IPS-18c (cell line): ENCODE measurements at regions not wholly inside any gene's neighbourhood (a gene's known extent, or its start where the extent isn't known, plus 50 kb on each side); places are given as distances from the start of the nearest gene placed in this dataset.

ENCODE experiments used
- H3K4me3 ChIP-seq: 2 replicates; pipeline ENCODE4 v1.7.0; 2013; ENCODE audit warnings: low read depth, mild to moderate bottlenecking, low read length, moderate library complexity; ENCODE audit not compliant: insufficient read depth
- H3K9me3 ChIP-seq: one replicate; pipeline ENCODE4 v1.6.1; 2013; ENCODE audit warnings: mild to moderate bottlenecking, low read length, moderate library complexity; ENCODE audit not compliant: control insufficient read depth, insufficient read depth

DNA sequence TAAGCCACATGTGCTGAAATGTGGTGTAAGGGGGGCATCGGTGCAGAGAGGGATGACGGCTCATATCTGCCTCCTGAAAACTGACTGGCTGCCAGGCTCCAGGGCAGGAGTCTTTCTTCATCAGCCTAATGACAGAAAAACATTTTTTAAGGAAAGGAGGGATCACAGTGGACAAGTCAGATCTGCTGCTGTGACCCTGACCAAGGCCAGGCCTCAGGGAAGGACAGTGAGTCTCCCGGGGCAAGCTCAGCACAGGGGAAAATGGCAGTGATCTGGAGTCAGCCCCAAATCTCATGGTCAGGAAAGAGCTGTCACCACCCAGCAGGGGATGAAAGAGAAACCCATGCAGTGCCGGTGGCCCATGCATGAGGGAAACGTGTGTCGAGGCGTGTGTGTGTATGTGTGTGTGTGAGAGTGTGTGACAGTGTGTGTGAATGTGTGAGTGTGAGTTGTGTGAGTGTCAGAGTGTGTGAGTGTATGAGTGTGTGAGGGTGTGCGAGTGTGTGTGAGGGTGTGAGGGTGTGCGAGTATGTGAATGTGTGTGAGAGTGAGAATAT is 134.5 kb downstream of the INHBB start:
- H3K4me3 ChIP-seq = no peak overlapping the region
- H3K9me3 ChIP-seq = no peaks in the 10 kb centered on the region

DNA sequence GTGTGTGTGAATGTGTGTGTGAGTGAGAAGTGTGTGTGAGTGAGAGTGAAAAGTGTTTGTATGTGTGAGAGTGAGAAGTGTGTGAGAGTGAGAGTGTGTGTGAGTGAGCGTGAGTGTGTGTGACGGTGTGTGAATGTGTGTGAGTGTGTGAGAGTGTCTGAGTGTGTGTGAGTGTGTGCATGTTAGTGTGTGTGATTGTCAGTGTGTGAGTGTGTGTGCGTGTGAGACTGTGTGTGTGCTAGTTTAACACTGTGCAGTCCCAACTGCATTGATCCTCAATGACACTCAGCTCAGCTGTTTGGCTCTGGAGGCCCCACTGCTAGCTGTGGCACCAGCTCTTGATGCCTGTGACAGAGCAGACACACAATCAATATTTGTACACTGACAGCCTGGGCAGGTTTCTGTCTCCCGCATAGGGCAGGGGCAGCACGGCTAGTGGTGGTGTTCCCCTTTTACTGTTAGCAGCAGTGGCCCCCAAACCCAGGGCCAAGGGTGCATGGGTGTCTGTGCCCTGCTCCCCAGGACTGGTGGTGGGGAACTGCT is 135.0 kb downstream of the INHBB start:
- Histone ChIP-seq H3K9me3 (no peaks in the 10 kb centered on the region), H3K4me3 (no peak overlapping the region)

DNA sequence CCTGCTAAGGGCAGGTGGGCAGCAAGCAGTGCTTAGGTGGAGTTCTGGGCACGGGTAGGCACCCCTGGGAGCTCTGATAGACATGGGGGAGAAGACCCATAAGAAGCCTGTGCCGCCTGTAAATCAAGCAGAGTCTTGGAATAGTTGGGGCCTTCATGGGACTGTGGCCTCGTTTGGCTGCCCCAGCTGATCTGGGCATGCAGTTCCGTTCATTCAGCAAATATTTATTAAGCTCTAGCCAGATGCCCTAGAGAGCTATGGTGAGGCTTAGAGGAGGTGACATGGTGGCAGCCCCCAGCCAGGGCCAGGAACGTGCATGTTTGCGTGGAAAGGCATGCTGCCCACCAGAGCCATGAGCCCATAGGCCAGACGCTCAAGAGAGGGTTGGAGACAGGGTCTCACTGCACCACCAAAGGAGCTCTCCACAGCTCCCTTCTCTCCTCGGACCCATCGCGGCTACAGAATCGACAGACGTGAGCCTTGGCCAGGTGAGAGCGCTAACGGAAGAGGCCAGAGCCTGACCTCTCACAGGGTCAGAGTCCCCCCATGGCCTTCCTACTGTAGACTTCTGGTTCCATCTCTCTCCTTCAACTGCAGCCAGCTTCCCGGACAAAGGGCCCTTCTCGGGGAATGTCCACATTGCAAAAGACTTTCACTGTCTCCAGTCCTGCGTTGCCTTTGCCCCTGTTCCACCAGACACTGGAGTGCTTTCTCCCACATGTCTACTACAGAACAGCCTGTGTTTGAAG is 135.7 kb downstream of the INHBB start:
- no peaks in the 10 kb centered on the region for H3K9me3 ChIP-seq
- H3K4me3 ChIP-seq = no peak overlapping the region

DNA sequence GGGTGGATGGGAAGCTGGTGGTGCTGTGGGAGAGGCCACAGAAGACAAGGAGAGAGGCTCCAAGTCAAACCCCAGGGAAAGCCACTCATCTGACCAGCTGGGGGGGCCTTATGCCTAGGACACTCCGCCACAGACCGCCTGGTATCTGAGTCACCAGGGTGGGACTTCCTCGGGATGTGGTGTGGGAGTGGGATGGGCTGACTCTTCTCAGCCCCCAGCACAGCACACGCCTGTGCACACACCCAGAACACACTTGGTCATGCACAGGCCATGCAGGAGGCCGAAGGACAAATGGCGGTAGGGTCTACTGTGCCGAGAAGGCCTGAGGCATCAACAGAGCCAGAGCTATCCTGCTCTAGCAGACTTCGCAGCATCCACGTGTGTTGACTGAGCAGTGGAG is 136.4 kb downstream of the INHBB start:
- no peaks in the 10 kb centered on the region for H3K9me3 ChIP-seq

DNA sequence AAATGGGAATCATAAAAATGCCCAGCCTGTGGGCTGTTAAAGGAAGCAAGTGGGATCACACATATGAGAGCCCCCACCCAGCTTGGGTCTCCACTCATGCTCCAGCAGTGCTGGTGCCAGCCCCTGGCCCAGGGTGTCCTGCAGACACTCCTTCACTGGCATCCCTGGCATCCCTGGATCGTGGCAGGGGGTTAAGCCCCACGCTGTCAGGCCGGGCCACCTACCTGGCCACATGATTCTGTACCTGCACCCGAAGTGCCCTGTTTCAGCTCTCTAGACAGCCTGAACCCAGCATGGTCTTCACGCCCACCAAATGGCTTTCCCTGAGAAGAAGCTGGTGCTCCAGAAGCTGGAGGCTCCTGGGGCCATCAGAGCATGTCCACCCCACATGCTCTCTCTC is 137.4 kb downstream of the INHBB start:
- Histone ChIP-seq H3K4me3 (no peak overlapping the region), H3K9me3 (no peaks in the 10 kb centered on the region)

More for the DNA sequence above, 136.4 kb downstream of the INHBB start:
- no peak overlapping the region for H3K4me3 ChIP-seq

DNA sequence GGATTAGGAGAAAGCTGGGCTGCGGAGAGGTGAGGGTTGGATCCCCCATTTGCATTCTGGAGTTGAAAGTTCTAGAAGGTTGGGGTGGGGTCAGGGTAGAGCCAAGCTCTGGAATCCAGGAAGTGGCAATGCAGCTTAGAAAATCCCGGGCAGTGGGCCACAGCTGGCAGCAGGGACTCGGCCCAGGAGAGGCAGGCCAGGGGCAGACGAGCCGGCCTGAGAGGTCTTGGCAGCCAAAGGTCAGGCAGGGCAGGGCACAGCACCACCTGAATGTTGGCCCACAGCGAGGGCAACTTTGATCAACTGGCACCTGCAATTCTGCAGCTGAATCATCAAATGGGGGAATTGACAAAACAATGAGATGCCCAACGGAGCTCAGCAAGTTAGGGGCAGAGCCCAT is 139.2 kb downstream of the INHBB start:
- H3K4me3 ChIP-seq = no peak overlapping the region
- H3K9me3 ChIP-seq = no peaks in the 10 kb centered on the region

DNA sequence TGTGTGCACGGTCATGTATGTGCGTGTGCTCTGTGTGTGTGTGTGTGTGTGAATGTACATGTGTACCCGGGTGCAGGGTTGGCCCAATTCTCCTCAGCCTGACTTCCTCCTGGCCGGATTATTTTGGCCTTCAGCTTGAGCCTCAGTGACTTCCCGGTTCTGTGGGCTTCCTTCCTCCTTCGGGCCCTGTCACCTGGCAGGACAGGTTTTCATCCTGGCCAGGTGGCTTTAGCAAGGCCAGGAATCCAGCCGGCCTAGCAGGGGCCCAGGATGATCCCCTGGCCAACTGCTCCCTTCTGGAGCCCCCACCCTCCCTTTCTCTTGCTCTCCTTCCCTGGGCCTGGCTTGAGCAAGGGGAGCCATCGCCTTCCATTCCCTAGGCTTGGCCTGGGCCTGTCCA is 140.5 kb downstream of the INHBB start:
- no peaks in the 10 kb centered on the region for H3K9me3 ChIP-seq
- no peak overlapping the region for H3K4me3 ChIP-seq

DNA sequence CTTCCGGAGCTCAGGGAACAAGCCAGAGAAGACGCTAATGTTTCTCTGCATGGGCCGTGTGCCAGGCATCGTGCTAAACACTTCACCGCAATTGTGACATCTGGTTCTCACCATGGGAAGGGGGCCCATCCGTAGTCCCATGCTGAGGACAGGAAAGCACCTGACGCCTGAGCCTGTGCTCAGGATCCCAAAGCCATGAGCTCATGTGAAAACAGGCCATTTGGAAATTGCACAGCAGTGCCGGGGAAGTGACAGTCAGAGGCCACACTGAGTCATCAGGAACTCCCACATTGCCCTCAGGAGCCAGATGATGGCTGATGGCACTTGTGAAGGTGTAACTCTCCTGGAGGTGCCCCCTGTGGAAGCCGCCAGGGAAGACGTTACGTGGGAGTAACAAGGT is 141.0 kb downstream of the INHBB start:
- Histone ChIP-seq H3K9me3 (no peaks in the 10 kb centered on the region), H3K4me3 (no peak overlapping the region)

DNA sequence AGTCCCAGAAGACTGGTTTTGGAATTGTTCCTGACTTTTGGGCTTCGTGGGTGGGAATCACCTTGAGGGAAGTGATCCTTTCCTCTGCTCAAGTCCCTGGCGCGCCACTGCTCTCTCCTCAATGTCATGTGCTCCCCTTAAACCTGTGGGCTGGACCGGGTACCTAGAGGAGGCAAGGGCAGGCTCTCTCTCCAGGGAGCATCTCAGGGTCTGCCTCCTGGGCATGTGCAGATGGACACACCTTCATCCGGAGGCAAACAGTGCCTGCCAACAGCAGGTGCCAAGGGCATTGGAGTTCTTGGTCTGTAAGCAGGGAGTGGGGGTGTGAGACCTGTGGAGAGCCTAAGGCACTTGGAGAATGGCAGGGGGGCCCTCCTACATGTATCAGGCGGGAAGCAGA is 142.6 kb downstream of the INHBB start:
- H3K4me3 ChIP-seq = no peak overlapping the region
- no peaks in the 10 kb centered on the region for H3K9me3 ChIP-seq

DNA sequence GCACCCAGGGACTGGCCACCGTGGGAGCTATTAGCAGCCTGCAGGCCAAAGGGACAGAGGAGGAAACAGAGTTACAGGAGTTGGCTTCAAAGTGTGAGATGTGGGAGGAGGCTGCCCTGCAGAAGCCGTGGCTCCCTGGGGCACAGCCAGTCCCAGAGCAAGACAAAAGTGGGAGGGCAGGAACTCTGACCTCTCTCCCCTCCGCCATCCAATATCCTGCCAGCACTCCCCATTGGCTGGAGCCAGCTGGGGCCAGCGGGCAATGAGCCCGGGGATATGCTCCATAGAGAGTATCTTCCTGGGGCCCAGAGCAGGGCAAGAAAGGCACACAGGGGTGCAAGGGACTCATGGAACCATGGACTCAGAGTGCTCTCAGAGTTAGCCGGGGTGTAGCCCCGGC is 143.1 kb downstream of the INHBB start:
- H3K9me3 ChIP-seq = no peaks in the 10 kb centered on the region
- H3K4me3 ChIP-seq = no peak overlapping the region

DNA sequence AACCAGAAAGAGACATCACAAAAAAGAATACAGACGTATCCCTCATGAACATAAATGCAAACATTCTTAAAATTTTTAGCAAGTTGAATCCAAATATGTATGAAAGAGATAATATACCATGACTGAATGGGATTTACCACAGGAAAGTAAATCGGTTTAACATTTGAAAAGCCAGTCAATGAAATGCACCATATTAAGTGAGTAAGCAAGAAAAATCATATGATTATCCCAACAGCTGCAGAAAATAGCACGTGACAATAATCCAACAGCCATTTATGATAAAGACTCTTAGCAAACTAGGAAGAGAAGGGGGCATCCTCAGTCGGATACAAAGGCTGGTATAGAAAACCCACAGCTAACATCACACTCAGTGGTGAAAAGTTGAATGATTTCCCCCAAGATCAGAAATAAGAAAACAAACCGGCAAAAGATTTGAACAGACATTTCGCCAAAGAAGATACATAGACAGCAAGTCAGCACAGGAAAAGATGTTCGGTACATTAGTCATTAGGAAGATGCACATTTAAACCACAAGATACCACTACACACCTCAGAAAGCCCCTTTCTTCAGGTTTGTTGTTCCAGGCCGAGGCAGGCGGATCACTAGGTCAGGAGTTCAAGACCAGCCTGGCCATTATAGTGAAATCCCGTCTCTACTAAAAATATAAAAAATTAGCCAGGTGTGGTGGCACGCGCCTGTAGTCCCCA is 144.3 kb downstream of the INHBB start:
- H3K9me3 ChIP-seq = no peaks in the 10 kb centered on the region

DNA sequence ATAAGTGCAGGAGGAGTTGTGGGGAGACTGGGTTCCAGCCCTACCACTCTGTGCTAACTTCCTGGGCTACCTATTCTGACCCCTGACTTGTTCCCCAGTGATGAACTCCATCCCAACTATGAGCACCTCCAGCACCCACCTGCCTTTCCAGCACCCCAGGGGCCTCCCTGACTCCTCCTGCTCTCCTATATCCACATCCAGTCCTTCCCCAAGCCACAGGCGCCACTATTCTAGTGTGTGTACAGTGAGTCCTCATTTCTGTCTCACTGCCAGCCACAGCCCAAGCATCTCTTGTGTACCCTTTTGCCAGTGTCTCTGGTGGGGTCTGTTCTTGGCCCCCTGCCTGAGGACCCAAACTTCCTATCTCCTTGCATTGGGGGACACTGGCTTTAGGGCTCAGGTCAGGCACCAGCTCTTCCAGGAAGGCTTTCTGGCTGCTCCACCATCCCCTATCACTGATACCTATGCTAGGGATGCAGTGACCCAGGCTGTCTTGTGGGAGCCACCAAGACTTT is 145.2 kb downstream of the INHBB start:
- Histone ChIP-seq H3K4me3 (no peak overlapping the region), H3K9me3 (no peaks in the 10 kb centered on the region)

More for the DNA sequence above, 144.3 kb downstream of the INHBB start:
- no peak overlapping the region for H3K4me3 ChIP-seq

DNA sequence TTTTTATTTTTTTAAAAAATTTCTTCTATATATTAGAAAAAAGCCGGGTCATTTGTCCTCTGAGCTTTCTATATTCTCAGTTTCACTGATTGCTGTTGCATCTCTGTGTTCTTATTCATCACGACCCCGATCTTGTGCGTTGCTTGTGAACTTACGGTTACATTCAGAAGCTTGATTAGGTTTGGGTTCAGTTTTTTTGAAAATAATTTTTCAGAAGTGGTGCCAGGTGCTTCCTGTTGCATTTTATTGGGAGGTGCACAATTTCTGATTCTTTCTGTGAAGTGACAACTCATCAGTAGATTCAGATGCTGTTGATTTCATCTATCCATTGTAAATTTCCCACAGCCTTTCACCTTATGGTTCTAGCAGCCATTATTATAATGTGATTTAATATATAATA is 147.3 kb downstream of the INHBB start:
- no peaks in the 10 kb centered on the region for H3K9me3 ChIP-seq
- H3K4me3 ChIP-seq = no peak overlapping the region

DNA sequence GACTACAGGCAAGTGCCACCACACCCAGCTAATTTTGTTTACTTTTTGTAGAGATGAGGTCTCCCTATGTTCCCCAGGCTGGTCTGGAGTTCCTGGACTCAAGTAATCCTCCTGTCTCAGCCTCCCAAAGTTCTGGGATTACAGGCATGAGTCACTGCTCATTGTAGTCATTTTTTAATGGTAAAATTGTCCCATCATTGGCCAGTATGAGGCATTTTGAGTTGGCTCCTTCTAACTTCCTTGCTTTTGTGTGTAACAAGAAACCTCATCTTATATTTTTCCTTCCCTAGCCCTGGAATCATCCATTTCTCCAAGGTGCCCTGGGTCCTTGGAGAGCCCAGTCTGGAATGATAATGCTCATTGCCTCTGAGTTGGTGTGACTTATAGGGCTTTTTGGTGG is 148.5 kb downstream of the INHBB start:
- H3K4me3 ChIP-seq = no peak overlapping the region
- no peaks in the 10 kb centered on the region for H3K9me3 ChIP-seq

DNA sequence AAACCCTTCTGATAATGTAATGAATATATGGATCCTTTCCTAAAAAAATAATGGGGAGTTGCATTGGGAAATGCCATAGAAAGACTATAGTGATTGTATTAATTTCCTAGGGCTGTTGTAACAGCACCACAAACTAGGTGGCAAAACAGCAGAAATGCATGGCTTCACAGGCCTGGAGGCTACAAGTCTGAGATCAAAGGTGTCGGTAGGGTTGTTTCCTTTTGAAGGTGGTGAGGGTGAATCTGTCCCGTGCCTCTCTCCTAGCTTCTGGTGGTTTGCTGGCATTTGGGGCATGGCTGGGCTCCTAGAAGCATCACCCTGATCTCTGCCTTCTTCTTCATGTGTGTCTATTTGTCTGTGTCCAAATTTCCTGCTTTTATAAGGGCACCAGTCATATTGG is 149.7 kb downstream of the INHBB start:
- no peaks in the 10 kb centered on the region for H3K9me3 ChIP-seq
- H3K4me3 ChIP-seq = no peak overlapping the region

DNA sequence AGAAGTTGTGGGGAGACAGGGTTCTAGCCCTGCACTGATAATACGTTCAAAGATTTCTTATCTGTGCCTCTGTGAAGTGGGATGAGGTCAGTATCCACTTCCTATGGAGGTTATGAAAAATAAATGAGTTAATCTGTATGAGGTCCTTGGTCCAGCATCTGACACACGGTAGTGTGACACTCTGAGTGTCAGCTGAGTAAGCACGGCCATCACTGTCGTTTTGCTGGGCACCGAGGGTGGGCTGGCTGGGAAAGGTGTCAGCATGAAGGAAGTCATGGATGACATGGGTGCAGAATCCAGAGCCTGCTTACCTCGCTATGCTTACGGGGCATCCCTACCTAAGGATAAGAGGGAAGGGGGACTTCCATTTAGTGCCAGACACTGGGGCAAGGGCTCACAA is 150.3 kb downstream of the INHBB start:
- H3K9me3 ChIP-seq = no peaks in the 10 kb centered on the region
- H3K4me3 ChIP-seq = no peak overlapping the region

DNA sequence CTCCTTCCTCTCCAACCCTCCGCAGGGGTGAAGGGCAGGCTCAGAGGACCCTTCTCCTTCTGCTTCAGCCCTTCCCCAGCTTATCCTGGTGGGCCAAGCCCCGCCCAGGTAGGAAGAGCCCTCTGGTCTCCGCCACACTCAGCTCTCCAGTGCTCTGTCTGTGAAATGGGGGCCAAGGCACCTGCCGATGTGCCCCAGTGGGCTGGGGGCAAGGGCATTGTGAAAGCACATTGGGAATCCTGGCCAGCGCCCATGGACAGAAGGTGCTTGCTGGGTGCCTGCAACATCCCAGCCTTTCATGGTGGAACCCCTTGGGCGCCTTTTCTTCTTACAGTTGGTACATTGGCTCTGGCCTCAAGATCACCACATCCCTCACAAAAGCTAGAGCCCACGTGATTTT is 150.8 kb downstream of the INHBB start:
- no peak overlapping the region for H3K4me3 ChIP-seq
- no peaks in the 10 kb centered on the region for H3K9me3 ChIP-seq
